Activated naive CD8-positive, alpha-beta T cell treated with anti-CD3 and anti-CD28 coated beads, Interleukin-2, amount 50 U/mL, for 16 hours (primary cell): ENCODE measurements at regions not wholly inside any gene's neighbourhood (a gene's known extent, or its start where the extent isn't known, plus 50 kb on each side); places are given as distances from the start of the nearest gene placed in this dataset.

Experiments
- DNase-seq: peaks from one replicate; pipeline ENCODE4 v3.0.0-alpha.2; 2020; ENCODE audit warnings: low read depth, low spot score

- no peak for DNase-seq
Observed at GRCh38 chr15:98451236-98451635, 197.1 kb upstream of the IGF1R start.

GRCh38 chr15:98452238-98452637 is 196.1 kb upstream of the IGF1R start:
- DNase-seq = no peak

- no peak for DNase-seq
Observed at GRCh38 chr15:98455904-98456303, 192.4 kb upstream of the IGF1R start.

GRCh38 chr15:98476559-98476958 is 171.8 kb upstream of the IGF1R start:
- no peak for DNase-seq

DNA sequence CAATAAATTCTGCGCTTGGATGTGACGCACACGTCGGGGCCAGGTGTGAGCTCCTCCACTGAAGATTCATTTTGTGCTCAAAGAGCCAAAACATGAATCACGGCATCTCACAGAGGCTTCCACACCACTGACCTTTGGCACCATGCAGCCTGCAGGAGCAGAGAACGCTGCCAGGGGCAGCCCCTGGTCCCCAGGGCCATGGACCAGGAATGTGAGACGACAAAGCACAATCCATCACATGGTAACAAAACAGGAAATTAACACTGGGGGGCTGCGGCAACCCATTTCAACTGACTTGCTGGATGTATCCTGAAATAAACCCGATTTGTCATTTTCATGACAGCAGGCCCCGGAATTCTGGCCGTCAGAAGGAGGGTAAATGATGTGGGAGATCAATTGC is 167.5 kb upstream of the IGF1R start:
- DNase-seq = no peak

- no peak for DNase-seq
Observed at GRCh38 chr15:98483575-98484130, 164.7 kb upstream of the IGF1R start.

- no peak for DNase-seq
Observed at GRCh38 chr15:98484914-98485313, 163.4 kb upstream of the IGF1R start.

- DNase-seq = no peak
Observed at GRCh38 chr15:98485451-98485850, 162.9 kb upstream of the IGF1R start.

DNA sequence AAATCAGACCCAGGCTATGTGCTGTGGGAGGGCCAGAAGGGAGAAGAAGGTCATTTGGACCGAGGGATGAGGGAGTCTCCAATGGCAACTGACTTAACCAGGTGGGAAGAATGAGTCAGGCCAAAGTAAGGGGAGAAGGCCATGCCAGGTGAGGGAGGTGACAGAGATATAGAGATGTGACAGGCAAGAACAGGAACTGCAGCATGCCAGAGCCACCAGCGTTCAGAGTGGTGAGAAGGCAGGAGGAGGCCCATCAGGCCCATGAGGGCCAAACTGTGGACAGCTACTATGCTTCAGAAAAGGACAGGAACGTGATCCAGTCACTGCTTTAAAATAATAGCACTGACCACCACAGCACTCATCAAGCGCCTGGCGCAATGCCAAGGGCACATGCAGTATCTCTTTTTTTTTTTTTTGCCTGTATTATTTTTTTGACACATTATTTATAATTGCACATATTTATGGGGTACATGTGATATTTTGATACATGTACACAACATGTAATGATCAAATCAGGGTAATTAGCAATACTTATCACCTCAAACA is 154.3 kb upstream of the IGF1R start:
- DNase-seq = no peak

- DNase-seq = no peak
Observed at GRCh38 chr15:98501192-98501591, 147.1 kb upstream of the IGF1R start.

DNA sequence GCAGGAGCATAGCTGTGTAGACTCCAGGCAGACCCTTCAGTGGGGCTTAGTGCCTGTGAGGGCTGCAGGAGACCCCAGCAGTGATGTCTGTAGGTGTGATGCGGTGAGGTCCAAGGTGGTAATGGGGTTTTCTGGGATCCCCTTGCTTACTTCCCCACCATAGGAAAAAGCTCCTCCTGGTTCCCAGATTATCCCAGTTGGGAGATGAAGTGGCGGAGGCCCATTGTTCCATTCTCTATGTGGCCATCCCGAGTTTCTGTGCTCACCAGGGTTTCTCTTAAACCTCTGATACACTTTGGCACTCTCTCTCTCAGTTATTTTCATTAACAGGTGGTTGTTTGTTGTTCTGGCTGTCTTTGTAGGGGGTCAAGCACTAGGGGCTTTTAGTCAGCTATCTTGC is 146.7 kb upstream of the IGF1R start:
- DNase-seq = no peak

- DNase-seq = no peak
Observed at GRCh38 chr15:98503970-98504369, 144.4 kb upstream of the IGF1R start.

- no peak for DNase-seq
Observed at GRCh38 chr15:98504998-98505397, 143.3 kb upstream of the IGF1R start.

GRCh38 chr15:98505611-98506031 is 142.7 kb upstream of the IGF1R start:
- no peak for DNase-seq

DNA sequence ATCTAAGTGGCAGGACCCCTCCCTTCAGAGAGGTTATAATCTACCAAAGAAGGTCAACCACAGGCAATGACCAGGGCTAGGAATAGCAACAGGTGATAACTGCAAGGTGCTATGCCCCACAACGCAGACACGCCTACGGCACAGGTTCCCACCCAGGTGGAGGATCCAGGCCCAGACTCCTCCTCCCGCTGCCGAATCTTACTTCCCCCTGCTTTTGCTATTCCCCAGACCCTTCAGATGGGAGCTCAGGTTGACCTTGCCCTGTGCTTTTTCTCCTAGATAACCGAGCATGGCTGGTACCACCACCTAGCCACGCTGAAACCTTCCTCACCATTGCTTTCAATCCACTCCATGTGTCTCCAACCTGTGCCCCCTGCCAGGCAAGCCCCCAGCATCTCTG is 142.2 kb upstream of the IGF1R start:
- DNase-seq = no peak

DNA sequence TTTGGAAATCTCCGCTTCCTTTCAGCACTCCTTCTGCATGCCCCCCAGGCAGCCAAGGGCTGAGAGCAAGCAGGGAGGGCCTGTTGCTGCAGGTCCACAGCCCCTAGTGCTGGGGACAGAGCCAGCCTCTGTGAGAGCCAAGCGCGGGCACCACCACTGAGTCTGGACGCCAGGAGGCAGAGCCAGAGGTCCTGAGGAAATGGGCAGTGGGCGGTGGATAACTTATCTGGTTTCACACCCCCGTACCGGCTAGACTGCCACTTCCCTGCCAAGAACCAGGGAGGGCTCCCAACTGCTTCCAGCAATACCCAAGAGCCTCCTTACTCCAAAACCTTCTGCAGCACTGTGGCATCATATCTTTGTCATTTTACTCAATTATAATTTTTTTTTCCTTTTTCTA is 141.6 kb upstream of the IGF1R start:
- no peak for DNase-seq

- DNase-seq = no peak
Observed at GRCh38 chr15:98513428-98513986, 134.8 kb upstream of the IGF1R start.

- no peak for DNase-seq
Observed at GRCh38 chr15:98514034-98514622, 134.2 kb upstream of the IGF1R start.

DNA sequence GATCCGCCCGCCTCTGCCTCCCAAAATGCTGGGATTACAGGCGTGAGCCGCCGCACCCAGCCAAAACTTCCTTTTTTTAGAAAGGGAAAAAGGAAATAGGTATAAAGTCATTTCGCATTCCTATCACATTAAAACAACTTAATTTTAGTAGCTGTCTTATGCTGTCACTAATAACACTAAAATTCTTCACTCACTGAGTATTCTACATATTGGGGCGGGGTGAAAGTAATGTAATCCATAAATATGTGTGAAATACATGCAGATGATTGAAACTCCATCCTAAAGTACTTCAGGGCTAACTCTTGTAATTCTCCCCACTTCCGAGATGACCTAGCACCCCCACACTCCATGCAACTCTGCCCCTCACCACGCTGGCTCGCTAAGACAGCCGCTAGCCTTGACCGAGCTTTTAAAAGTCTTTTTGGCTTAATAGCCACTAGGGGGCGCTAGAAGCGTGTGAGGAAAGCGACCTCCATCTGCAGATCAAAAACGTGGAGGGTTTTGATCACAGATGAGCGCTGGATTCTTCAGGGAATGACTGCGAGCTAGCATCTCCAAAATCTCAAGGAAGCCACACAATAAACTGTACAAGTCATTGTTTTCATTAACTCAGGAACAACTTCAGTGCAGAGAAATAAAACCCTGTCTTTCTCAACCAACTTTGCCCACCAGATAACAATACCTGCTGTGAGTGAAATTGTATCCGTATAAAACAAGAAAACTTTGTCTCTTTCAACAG is 129.3 kb upstream of the IGF1R start:
- DNase-seq = peak; percentile 6

- DNase-seq = no peak
Observed at GRCh38 chr15:98519767-98520550, 128.4 kb upstream of the IGF1R start.

GRCh38 chr15:98522127-98522526 is 126.2 kb upstream of the IGF1R start:
- no peak for DNase-seq
